AG09309 (cell line): ENCODE measurements at regions not wholly inside any gene's neighbourhood (a gene's known extent, or its start where the extent isn't known, plus 50 kb on each side); places are given as distances from the start of the nearest gene placed in this dataset.

Source experiments
- DNase-seq: peaks from one replicate; pipeline ENCODE4 v3.0.0-alpha.2; 2010; ENCODE audit warnings: low read depth
- H3K4me3 ChIP-seq: 2 replicates; pipeline ENCODE4 v1.5.1; 2011; ENCODE audit warnings: mild to moderate bottlenecking, low read depth, low read length, moderate library complexity; ENCODE audit not compliant: control insufficient read depth
- TF ChIP-seq, protein P1 (sequence below): IDR thresholded peaks from 2 replicates; pipeline ENCODE4 v1.5.1; 2011; ENCODE audit warnings: mild to moderate bottlenecking, low read depth, low read length, inconsistent platforms; ENCODE audit not compliant: insufficient read depth, control insufficient read depth; ENCODE audit errors: missing control alignments

DNA sequence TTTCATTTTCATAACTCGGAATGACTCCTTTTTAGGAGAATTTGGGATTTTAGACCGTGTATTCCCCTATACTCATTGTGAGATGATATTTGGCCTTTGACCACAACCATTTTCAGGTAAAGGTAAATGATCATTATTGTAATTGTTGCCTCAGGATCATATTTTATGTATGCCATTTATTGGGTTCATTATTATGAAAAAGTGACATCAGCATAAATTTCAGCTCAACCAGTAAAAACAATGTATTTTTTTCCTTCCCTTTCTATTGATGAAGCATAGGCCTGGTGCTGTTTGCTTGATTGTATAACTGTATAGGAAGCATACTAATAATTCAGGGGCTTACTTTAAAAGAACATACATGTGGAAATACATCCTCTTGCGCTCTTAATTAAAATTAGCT, 832.9 kb upstream of the FANCL start:
- TF ChIP-seq, protein P1, sequence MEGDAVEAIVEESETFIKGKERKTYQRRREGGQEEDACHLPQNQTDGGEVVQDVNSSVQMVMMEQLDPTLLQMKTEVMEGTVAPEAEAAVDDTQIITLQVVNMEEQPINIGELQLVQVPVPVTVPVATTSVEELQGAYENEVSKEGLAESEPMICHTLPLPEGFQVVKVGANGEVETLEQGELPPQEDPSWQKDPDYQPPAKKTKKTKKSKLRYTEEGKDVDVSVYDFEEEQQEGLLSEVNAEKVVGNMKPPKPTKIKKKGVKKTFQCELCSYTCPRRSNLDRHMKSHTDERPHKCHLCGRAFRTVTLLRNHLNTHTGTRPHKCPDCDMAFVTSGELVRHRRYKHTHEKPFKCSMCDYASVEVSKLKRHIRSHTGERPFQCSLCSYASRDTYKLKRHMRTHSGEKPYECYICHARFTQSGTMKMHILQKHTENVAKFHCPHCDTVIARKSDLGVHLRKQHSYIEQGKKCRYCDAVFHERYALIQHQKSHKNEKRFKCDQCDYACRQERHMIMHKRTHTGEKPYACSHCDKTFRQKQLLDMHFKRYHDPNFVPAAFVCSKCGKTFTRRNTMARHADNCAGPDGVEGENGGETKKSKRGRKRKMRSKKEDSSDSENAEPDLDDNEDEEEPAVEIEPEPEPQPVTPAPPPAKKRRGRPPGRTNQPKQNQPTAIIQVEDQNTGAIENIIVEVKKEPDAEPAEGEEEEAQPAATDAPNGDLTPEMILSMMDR = no peak
- H3K4me3 ChIP-seq = no peak overlapping the region
- DNase-seq = no peak

DNA sequence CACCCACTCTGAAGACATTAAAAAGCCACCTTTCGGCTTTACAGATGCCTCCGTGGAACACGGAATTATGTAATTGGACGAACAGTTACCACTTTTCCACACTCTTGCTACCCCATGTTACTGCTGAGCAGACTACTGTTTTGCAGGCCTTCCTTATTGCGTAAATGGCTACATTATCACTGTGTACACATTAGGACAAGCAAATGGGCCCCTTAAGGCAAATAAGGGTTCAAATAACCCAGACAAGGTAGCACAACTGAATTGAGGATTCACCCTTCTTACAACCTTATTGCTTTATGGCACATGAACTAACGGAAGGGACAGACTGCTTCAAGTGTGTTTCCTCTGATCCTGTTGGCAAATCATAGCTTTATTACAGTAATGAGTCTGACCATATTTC, 832.2 kb upstream of the FANCL start:
- no peak overlapping the region for H3K4me3 ChIP-seq
- TF ChIP-seq, protein P1 = no peak
- DNase-seq = no peak

DNA sequence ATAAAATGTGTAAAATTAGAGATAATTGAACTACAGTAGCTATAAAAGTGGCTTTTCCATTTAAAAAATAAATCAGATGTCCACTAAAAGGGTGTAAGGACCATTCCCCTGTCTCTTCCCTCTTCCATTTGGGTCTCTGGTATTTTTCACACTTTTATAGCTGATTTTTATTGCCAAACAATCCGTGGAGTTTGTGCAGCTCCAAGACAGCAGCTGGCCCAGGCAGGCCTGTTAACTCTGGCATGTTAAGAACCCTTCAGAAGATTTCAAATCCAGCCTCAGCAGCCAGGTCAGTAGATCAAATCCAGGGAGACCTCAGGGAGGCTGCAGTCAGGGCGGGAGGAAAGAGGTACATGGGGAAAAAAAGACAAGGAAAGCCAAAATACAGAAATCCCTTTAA, 827.1 kb upstream of the FANCL start:
- TF ChIP-seq, protein P1 = no peak
- DNase-seq = no peak
- H3K4me3 ChIP-seq = no peak overlapping the region

DNA sequence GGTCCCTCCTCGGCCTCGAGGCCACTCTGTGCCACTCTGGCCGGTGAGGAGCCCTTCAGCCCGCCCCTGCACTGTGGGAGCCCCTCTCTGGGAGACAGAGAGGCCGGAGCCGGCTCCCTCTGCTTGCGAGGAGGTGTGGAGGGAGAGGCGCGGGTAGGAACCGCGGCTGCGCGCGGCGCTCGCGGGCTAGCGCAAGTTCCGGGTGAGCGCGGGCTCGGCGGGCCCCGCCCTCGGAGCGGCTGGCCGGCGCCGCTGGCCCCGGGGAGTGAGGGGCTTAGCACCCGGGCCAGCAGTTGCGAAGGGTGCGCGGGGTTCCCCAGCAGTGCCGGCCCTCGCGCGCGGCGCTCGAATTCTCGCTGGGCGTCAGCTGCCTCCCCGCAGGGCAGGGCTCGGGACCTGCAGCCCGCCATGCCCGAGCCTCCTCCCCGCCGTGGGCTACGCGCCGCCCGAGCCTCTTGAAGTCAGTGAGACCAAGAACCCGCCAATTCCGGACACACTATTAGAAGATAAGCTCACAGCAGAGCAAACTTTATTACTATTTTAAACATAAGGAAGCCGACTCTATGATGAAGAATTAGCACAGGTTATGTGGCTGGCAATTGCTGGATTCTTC, 825.8 kb upstream of the FANCL start:
- no peak overlapping the region for H3K4me3 ChIP-seq
- TF ChIP-seq, protein P1 = no peak
- DNase-seq = no peak

DNA sequence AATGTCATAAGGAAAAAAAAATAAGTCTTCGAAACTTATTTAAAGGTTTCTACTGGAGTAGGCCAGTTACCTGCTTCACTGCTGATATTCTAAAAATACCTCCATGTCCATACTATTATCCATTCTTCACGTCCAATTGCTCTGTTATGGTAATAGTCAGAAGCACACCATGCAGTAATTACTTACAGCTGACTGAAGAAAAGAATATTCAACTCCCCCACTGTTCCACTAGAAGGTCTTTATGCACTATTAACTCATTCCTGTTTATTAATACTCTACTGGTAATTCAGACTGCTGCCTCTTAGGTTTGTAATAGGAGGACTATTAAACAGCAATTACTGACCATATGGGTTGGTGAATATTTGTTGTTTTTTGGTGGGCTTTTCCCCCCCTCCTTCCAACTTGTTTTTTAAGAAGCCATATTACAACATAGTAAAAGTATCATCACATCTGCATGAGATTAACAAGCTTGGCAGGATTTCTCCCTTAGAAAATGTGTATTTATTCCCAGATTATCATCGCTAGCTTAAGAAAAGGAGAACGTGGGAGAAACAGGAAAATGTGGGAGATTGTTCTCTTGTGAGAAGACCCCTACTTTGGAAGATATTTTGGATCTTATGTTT, 806.4 kb upstream of the FANCL start:
- DNase-seq = no peak
- TF ChIP-seq, protein P1 = no peak
- no peak overlapping the region for H3K4me3 ChIP-seq

DNA sequence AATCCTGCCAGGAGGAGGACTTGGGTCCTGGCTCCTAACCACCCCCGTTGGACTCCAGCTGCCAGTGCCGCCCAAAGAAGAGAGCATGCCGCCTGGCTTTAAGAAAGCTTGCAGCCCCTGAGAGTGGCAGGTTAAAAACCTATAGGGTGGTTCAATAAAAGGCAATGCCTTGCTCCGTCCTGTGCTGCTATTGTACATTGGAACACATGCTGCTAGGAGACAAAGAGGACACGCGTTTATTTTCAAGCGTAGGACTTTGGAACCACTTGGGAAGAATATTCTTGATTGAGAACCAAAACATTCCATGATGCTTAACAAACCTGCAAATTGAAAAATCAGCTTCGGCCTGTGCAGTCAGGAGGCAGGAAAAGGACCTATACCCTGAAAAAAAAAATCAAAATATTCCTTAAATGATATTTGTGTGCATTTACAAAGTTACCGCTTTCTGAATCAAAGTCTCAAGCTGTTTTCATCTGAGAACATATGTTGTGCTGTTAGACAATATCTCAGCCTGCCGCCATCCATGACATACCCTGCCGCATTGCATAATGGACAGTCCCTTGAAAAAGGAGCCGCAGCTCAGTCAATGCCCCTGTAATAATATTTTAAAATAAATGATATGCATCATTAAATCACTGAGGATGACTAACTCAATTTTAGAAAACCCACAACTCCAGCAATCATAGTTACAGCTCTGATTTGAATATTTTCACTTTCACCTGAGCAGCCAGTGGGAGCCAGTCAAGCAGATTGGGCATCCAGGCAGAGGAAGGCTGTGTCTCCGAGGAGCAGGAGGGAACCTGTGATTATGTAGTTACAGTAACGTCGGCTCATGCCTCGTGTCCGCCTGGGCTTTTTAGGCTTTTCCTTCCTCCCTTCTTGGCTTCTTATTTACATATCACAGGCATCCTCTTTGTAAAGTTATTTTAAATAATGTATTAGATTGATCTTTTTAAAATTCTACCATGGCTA, 805.6 kb upstream of the FANCL start:
- no peak overlapping the region for H3K4me3 ChIP-seq
- no peak for DNase-seq

More for the DNA sequence above, 805.6 kb upstream of the FANCL start:
- TF ChIP-seq, protein P1 = no peak
